Loucy (cell line): ENCODE measurements at regions not wholly inside any gene's neighbourhood (a gene's known extent, or its start where the extent isn't known, plus 50 kb on each side); places are given as distances from the start of the nearest gene placed in this dataset.

Source experiments
- EZH2phosphoT487 ChIP-seq: fragments of 200-600 bp; IDR thresholded peaks from 2 replicates; pipeline ENCODE4 v1.6.1; 2018; ENCODE audit warnings: antibody characterized with exemption, mild to moderate bottlenecking, moderate library complexity, borderline replicate concordance
- TF ChIP-seq, protein P1 (sequence below): fragments of 200-600 bp; sonication (generic); conservative IDR thresholded peaks from 2 replicates; pipeline ENCODE4 v1.5.1; 2014; ENCODE audit warnings: mild to moderate bottlenecking, antibody characterized with exemption, low read length

- TF ChIP-seq, protein P1, sequence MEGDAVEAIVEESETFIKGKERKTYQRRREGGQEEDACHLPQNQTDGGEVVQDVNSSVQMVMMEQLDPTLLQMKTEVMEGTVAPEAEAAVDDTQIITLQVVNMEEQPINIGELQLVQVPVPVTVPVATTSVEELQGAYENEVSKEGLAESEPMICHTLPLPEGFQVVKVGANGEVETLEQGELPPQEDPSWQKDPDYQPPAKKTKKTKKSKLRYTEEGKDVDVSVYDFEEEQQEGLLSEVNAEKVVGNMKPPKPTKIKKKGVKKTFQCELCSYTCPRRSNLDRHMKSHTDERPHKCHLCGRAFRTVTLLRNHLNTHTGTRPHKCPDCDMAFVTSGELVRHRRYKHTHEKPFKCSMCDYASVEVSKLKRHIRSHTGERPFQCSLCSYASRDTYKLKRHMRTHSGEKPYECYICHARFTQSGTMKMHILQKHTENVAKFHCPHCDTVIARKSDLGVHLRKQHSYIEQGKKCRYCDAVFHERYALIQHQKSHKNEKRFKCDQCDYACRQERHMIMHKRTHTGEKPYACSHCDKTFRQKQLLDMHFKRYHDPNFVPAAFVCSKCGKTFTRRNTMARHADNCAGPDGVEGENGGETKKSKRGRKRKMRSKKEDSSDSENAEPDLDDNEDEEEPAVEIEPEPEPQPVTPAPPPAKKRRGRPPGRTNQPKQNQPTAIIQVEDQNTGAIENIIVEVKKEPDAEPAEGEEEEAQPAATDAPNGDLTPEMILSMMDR = no peak
- no peak for TF ChIP-seq EZH2phosphoT487
Measured at GRCh38 chr1:4424766-4425165, 229.6 kb upstream of the AJAP1 start.
